Suppressor macrophage treated with lipopolysaccharide for 1 hour (primary cell): ENCODE measurements at regions not wholly inside any gene's neighbourhood (a gene's known extent, or its start where the extent isn't known, plus 50 kb on each side); places are given as distances from the start of the nearest gene placed in this dataset.

Source experiments
- DNase-seq, 3 donors: peaks; one replicate each; pipeline ENCODE4 v3.0.0-alpha.2; 2020 to 2022

GRCh38 chr5:167243463-167243862 is 1048.0 kb upstream of the WWC1 start:
- DNase-seq, result no peak

DNA sequence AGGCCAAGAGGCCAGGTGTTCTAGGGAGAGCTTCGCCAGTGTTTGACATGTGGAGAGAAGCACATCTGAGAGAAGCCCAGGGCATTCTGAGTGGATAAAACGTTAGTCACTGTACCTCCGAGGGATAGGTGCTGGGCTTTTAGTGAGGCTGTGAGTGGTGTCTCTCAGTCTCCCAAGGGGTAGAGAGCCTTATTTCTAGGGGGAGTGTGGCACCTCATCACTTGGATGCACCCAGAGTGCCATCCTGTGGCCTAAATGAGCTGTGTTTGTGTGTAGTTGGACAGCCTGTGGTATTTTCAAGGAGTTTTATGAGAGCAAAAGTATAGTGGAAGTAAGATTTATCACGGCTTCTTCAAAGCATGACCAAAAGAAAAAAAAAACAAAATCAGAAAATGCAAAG is 1046.9 kb upstream of the WWC1 start:
- no peak for DNase-seq

- DNase-seq, result no peak
These were observed 1045.6 kb upstream of the WWC1 start for GRCh38 chr5:167245868-167246267.

- DNase-seq, result no peak
These were observed 1043.6 kb upstream of the WWC1 start for GRCh38 chr5:167247816-167248215.

DNA sequence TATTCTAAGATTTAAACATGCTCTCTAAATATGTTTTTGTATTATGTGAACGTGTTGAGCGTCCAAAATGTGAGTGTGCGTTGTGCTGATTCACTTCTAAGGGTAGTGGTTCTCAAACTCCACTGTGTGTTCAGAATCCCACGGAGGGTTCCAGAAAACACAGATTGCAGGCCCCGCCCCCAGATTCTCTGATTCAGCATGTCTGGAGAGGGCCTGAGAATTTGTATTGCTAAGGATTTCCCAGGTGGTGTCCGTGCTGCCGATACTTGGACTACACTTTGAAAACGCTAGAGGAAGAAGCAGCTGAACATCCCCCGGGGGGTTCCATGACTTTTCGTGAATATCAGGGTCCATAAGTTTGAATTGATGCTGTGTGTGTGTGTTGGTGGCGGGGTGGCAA is 1043.2 kb upstream of the WWC1 start:
- DNase-seq, result no peak

DNA sequence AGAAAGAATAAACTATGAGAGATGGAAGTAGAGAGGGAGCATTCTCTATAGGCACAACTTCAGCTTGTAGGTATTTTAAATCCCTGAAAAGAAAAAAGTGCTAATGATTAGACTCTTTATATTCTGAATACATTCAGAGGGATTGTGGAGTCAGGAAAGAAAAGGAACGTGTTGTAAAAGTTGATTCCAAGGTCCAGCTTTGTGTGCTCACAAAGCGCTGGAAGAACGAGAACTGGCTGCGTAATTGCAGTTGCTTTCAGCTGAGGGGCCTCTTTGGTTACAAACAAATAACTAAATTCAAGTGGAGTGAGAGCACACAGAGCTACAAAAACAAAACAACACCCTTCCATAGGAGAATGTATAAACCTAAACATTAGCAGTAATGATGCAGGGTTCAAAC is 1040.4 kb upstream of the WWC1 start:
- DNase-seq, result no peak

DNA sequence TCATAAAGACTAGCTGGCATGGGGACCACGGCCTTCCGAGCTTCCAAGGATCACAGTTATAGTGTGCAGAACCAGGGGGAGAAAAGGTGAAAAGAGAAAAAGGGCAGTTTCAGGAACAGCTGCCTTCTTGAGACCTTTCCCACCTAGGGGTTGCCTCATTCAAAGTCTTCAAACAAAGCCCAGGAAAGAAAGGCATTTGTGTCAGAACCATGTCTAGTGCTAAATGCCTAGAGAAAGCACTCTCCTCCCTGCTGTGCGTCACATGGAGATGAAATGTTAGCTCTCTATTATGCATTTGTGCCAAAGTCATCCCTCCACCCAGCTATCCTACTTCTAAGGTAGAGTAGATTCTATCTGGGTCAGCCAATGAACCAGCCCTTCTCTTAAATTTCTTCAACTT is 1037.3 kb upstream of the WWC1 start:
- DNase-seq, result no peak

DNA sequence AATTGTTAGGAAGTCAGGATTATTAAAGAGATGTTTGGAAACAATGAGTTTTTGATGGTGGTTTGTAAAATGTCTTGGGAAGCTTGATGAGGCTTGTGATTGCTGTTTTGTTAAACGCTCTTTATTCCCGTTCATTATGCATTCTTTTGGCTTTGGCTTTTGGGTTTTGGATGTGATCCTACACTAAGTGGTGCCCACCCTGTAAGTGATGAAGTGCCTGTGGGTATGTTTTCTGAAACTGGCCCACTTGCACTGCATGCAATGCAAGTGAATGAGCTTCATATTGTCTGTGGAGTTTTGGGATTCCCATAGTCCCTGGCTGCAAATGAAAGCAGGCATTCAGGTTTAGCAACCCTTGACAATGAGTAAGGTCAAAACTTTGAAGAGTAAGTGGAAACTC is 1035.5 kb upstream of the WWC1 start:
- no peak for DNase-seq

DNA sequence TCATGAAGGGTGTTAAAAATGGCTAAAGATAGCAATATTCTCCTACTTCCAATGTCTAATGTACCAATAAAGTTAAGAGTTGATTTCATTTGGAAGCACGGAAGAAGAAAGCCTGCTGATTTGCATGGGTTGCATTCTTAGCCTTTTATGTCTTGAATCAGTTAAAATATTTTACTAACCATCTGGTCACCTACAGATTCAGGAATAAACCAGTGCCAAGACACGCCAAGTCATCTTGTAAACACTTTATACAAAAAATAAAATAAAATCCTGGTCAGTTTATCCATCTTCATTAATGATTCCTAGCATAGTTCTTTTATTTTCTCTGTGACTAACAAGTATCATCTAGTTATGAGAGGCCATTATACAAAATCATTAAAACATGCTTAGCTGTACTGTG is 1031.6 kb upstream of the WWC1 start:
- DNase-seq, result no peak

DNA sequence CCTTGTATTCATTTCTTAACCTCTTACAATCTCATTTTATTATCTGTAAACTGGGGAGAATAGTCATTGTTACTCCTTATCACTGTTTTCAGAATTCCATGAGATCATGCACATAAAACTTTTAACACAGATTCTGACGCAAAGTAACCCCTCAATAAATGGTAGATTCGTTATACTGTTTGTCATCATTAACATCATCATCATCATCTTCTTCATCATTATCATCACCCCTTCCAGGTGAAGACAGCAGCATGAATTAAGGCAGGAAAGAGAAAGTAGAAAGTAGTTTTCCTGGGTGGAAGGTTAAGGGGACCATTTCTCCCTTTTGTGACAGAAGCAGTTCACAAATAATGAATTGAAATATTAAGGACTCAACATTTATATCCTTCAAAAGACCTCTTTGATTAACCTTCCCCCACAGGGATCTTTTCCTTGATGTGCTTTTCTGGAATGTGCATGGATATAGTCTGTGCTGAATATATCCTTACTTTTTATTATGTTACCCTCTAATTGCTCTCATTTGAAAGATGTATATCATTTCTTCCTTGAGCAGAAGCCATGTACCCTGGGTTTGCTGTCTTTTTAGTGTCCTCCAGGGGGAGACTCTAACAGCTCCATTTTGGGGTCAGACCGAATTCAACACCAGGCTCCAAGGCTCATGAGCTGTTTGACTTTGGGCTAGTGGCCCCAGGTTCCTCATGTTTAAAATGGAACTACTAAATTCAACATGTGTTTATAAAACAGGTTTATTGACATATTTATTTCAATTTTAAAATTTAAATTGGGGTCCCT is 1029.9 kb upstream of the WWC1 start:
- DNase-seq, result no peak

GRCh38 chr5:167263185-167263584 is 1028.3 kb upstream of the WWC1 start:
- no peak for DNase-seq

- DNase-seq, result no peak
These were observed 1027.1 kb upstream of the WWC1 start for GRCh38 chr5:167264348-167264747.

DNA sequence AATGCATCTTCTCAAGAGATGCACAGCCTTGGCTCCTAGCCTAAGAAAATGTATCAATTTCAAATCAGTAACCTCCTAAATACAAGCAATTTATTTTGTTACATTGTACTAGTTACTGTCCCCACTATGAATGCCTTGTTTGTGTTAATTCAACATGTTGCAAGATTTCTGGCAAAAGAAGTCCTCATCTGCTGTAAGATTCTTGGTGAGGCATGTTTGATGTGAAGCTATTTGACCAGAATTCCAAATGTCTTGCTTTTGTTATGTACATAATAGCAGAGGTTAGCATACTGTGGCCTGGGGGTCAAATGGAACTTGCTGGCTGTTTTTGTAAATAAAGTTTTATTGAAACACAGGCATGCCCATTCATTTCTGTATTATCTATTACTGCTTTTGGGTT is 1023.1 kb upstream of the WWC1 start:
- DNase-seq, result no peak

GRCh38 chr5:167269146-167269545 is 1022.3 kb upstream of the WWC1 start:
- no peak for DNase-seq

- no peak for DNase-seq
These were observed 1020.4 kb upstream of the WWC1 start for GRCh38 chr5:167271081-167271480.

DNA sequence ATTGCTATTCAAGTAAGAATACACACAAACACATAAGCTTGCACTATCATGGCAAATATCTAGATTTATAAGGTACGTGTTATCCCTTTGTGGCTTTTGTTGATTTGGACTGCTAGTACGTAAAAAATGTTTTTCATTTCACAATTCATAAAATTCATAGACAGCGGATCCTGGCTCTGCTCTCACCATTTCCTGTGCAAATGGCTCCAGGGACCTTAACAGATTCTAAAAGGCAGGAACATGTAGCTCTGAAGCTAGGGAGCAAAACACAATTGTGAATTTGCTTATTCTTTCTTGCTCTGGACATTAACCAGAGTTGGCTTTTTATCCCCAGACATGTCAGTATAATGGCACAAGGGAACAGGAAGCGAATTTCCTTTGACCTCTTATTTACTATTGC is 1019.9 kb upstream of the WWC1 start:
- DNase-seq, result no peak

DNA sequence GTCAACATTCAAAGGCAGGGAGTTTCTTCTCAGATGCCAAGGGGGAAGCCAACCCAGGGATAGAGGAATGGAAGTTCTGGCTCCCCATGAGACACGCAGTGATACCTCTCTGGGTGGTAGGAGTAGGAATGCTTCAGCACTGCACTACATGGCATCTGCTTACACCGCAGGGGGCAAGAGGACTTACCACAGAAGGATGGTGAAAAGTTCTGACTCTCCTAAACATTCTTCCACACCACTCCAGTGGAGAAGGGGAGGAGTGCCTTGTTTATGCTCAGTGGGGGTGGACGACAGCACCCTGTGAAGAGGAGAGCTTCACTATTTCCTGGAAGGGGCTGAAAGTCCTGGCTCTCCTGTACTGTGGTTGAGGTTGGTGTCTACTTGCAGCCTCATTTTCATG is 1011.3 kb upstream of the WWC1 start:
- DNase-seq, result no peak

DNA sequence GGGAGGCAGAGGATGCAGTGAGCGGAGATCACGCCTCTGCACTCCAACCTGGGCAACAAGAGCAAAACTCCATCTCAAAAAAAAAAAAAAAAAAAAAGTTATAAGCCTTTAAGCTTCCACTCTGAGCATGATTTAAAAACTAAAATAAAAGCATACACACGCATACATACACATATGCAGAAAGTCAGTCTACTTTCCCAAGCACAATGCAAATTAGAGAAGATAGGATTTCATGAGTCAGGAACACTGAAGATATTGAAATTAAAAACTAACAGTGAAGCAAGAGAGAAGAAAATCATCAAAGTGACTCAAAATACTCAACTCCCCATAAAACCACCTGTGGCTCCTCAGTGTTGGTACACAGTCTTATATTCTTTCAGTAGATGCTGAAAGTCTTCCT is 1009.5 kb upstream of the WWC1 start:
- no peak for DNase-seq

DNA sequence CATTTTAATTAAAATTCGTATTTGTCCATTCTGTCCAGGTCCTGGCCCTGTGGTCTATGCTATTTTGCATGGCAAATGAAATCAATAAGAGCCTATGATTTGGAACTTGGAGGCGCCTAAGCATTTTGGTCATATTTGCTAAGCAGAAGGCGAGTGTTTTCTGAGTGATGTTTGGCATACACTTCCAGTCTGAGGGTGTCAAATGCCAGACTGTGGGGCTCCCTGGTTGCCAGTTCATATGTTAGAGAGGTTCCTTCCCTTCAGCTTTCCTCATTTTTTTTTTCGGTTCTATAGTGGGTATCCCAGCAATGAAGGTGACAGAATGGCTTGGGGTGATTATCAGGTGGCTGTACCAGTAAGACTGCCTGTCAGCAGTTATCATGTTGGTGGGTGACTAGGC is 1007.8 kb upstream of the WWC1 start:
- no peak for DNase-seq

- DNase-seq, result no peak
These were observed 1007.1 kb upstream of the WWC1 start for GRCh38 chr5:167284222-167284890.

DNA sequence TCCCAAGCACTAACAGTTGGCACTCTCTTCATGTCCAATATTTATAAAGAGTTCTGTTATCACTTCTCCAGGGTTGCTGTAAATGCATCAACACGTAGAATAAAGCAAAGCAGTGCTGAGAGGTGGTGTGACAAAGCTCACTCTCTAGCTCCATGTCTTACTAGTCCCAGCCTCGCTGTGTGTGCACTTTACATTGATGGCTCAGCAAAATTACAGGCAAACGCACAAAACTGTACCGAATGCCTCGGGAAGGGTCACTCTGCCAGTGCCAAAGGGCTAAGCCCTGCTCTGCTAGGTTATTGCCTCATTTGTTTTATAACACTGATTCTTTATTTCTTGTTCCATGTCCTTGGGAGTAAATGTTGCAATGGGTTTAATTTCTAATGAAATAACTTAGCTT is 1005.9 kb upstream of the WWC1 start:
- DNase-seq, result no peak

- no peak for DNase-seq
These were observed 1004.6 kb upstream of the WWC1 start for GRCh38 chr5:167286891-167287290.

GRCh38 chr5:167290478-167290877 is 1001.0 kb upstream of the WWC1 start:
- DNase-seq, result no peak

- no peak for DNase-seq
These were observed 996.4 kb upstream of the WWC1 start for GRCh38 chr5:167294882-167295680.
